Activated naive CD4-positive, alpha-beta T cell treated with anti-CD3 and anti-CD28 coated beads, Interleukin-2, amount 50 U/mL, for 72 hours (primary cell): ENCODE measurements at regions not wholly inside any gene's neighbourhood (a gene's known extent, or its start where the extent isn't known, plus 50 kb on each side); places are given as distances from the start of the nearest gene placed in this dataset.
"Not testable (repeated sequence)": the region's sequence is repeated elsewhere in the genome, so short reads cannot be mapped to it uniquely, and the experiment has no call there.

Experiments used
- ATAC-seq, 2 donors: fragments of 150-1000 bp; cut with Tn5 transposase; 2 replicates each; pipeline ENCODE4 v1.10.0; 2021; ENCODE audit warnings: mild to moderate bottlenecking in 2 of 2, moderate library complexity in 2 of 2
- DNase-seq, 2 donors: peaks; one replicate each; pipeline ENCODE4 v3.0.0; 2021 to 2022; ENCODE audit warnings: low spot score in 2 of 2
- H3K27ac Mint-ChIP-seq, 2 donors: one replicate each; pipeline ENCODE4 v1.8.0; 2022; ENCODE audit warnings: mild to moderate bottlenecking in 2 of 2, mixed read lengths in 2 of 2
- H3K36me3 Mint-ChIP-seq, 2 donors: one replicate each; pipeline ENCODE4 v1.8.0; 2022; ENCODE audit warnings: mixed read lengths in 2 of 2
- H3K9me3 Mint-ChIP-seq, 2 donors: one replicate each; pipeline ENCODE4 v1.8.0; 2022; ENCODE audit warnings: mixed read lengths in 2 of 2

DNA sequence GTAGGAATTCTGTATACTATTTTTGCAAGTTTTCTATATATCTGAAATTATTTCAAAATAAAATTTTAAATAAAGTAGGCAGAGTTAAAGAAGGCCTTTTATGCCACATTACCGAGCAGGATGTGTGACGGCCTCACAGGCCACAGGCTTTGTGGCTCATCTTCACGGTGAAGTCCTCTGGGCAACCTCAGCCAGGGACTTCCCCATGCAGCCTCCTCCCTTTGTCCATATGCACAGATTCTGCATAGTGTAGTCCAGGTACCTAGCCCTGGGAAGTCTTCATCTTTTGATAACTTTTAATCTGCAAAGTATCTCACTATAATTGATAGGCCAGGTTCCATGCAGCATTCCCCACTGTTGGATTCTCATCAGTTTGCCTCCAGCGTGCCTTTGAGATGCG lies 62.8 kb downstream of the ARHGAP11B start:
- H3K9me3 Mint-ChIP-seq, ATAC-seq, H3K27ac Mint-ChIP-seq, DNase-seq: not testable (repeated sequence)
- peaks cover 5 to 10% of the 10 kb centered on the region in 2 donors for H3K36me3 Mint-ChIP-seq

DNA sequence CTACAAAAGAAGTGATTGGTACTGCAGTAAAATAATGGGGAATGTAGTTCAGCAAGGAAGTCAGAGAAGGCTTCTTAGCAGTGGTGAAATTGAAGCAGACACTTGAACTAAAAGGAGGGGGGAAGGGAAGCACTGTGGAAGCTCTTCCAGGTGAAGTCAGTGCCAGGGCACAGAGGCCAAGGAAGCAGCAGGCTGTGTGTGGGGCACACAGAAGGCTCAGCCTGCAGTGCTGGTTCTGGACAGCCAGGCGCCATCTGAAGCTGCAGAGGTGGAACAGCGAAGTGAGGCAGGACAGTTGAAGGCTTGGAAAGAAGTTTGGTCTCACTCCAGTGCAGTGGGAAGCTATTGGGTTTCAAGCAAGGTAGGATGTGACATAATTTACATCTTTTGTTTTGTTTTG lies 64.2 kb downstream of the ARHGAP11B start:
- peaks cover 5 to 10% of the 10 kb centered on the region in 2 donors for H3K36me3 Mint-ChIP-seq
- not testable (repeated sequence) for H3K9me3 Mint-ChIP-seq, H3K27ac Mint-ChIP-seq, DNase-seq, ATAC-seq

DNA sequence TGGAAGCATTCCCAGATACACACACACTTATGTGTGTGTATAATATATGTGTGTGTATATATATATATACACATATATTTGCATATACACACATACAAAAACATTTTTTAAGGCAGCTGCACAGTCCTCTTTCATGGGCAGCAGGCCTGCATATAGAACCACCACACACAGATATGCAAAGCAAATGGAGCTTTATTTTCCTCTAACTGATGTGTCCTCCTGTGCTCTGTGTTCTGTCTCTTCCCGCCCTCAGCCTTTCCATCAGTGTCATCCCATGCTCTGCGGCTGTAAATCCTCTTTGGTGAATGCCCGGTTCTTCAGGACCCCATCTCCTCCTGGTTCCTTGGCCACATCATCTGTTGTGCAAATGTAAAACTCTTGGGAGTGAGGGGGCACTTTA lies 69.9 kb downstream of the ARHGAP11B start:
- ATAC-seq, H3K27ac Mint-ChIP-seq, H3K9me3 Mint-ChIP-seq, DNase-seq, H3K36me3 Mint-ChIP-seq: not testable (repeated sequence)

DNA sequence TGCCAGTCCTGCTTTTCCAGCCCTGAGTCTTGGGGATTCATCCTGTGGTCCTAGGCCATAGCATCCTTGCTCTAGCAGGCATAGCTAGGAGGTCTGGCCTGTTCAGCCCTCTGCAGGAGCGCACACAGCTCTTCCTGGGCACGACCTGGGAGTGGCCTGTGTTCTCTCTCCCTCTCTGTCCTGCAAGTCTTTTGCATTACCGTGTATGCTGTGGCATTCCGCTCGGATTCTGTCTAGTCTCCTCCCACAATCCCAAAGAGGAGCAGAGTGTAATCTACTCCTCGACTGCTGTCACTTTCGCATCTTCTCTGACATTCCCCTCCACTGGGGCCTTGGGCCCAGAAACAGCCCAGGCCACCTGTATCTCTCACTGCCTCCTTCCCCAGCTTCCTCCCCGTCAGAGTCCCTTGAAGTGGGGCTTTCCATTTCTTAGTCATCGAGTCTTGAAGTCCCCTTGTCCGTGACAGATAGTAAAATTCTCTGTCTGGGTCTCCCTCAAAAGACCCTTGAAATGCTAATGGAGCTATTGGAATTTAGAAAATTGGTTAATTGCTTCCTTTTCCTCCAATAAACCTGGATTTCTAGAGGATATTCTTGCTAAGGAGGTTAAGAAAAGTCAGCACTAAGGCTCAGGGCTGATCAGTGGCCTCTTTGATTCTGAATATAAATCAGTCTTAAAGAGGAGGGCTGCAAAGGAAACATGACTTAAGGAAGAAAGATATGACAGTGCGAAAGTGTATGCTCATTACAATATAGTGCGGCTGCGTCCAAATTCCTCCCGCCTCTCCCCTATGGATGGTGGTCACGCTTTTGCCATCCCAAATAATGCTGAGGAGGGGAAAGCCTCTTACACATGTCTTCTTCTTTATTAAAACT lies 70.7 kb downstream of the ARHGAP11B start:
- peak overlapping the region in 1 of 2 donors; percentile 91 for H3K27ac Mint-ChIP-seq
- peak; percentile 84 to 88 for ATAC-seq
- not testable (repeated sequence) for DNase-seq, H3K9me3 Mint-ChIP-seq, H3K36me3 Mint-ChIP-seq

DNA sequence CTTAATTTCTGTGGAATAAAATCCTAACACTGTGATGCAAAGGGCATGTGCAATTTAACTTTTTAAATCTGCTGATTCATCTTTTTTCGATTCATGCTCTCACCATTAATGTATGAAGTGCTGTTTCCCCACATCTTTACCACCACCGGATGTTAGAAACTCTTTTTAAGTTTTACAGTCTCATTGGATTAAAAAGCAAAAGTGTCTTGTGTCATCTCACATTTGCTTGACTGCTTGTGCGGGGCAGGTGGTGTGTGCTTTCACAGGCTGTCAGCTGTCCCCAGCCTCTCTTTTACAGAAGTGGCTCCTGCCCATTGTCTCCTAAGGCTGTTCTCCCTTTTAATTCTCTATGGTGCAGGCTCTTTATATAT lies 71.4 kb downstream of the ARHGAP11B start:
- DNase-seq, H3K27ac Mint-ChIP-seq, H3K36me3 Mint-ChIP-seq, H3K9me3 Mint-ChIP-seq: not testable (repeated sequence)
- peak; percentile 66 to 78 for ATAC-seq

DNA sequence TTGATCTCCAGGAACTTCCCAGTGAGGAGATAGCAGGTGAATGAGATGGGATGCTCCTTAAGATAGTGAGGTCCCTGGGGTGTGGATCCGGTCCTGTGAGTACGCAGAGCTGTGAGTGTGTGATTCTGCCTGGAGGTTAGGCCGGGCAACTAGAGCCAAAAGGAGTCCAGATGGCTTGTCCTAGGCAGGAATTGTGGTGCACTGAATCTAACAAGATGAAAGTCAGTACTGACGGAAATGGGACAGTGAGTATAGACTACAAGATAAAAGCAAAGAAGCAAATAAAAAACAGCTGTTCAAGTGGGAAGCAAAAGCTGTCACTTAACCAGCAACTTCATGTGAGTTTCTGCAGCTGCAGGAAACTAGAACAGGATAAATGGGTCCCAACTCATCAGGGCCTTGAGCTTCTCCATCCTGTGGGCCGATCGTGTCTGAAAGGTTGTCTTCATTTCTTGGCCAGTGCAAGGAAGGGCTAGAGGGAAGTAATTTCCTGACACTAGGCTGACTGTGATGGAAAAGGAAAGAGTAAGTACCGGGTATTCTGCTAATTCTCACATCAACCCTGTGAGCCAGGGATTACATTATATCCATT lies 74.2 kb downstream of the ARHGAP11B start:
- H3K36me3 Mint-ChIP-seq, H3K27ac Mint-ChIP-seq, H3K9me3 Mint-ChIP-seq, ATAC-seq, DNase-seq: not testable (repeated sequence)

DNA sequence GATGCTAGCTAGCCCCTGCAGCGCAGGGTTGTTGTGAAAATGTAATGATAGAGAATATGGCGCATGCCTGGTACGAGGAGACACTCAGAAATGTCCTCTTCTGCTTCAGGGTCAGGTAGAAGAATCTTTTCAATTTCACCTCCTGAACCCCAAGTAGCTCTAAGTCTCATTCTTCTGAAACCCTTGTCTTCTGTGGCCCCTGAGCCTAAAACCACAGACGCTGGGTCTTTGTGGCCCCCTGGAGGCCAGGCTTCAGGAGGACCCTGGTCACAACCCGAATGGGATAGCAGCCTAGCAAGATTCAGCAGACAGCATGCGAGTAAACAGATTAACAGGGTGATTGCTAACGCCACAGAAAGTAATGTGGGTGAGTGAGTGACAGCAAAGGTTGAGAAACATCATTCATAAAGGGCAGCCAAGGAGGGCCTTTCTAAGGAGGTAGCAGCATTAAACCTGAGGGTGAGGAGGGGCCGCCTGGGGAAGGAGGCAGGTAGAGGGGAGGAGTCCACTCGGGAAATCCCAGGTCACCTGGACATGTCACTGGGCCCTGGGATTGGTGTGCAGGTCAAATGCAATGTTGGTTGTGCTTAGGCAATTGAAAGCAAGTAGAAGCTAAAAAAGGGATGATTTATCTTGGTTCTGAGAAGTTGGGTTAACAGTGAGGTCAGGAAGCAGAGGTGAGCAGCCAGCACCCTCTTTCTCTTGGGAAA lies 82.2 kb downstream of the ARHGAP11B start:
- ATAC-seq, H3K9me3 Mint-ChIP-seq, DNase-seq, H3K27ac Mint-ChIP-seq, H3K36me3 Mint-ChIP-seq: not testable (repeated sequence)

DNA sequence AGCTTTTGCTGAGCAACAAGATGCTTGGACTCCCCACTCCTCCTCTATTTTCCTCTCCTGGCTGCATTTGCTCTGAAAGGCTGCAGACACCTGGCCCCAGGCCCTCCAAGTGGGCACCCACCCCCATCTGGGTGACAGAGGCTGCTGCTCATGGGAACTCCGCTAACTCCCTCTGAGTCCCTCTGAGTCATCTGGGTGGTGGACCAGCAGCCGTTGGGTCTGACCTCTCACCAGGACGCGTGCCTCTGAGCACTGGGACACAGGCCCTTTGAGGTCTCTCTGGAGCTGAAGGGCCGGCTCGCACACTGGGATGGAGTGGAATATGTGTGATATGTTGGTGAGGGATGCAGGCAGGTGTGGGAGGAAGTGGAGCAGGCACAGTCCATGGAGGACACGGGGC lies 82.9 kb downstream of the ARHGAP11B start:
- not testable (repeated sequence) for H3K9me3 Mint-ChIP-seq, DNase-seq, ATAC-seq

DNA sequence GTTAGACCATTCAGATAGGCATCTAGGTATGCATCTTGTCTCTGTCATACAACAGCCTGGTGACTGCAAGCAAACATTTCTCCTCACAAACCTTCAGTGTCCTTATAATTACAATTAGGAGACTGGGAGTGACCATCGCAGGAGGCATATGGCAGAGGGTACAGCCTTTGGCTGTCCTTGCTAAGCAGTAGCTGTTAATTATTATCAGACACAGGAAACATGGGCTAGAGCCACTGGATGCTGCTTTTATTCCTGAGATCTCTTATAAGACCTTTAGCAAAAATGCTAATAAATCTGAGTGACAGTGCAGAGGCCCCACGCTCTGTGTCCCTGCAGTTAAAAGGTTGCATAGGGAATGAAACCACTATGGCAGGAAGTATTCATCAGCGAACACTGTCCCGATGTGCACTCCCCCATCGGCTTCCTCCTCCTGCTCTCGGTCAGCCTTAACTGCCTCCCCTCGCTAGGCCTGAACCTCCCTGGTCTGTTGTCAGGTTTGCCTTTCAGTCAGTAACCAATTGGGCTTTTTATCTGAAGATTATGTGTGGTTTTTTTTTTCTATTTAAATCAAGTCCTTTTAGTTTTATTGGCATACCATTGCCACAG lies 92.2 kb downstream of the ARHGAP11B start:
- not testable (repeated sequence) for ATAC-seq, DNase-seq, H3K27ac Mint-ChIP-seq, H3K9me3 Mint-ChIP-seq
- peaks cover 0 to 28% of the 10 kb centered on the region in 2 donors for H3K36me3 Mint-ChIP-seq

More for the DNA sequence above, 82.9 kb downstream of the ARHGAP11B start:
- not testable (repeated sequence) for H3K36me3 Mint-ChIP-seq, H3K27ac Mint-ChIP-seq

DNA sequence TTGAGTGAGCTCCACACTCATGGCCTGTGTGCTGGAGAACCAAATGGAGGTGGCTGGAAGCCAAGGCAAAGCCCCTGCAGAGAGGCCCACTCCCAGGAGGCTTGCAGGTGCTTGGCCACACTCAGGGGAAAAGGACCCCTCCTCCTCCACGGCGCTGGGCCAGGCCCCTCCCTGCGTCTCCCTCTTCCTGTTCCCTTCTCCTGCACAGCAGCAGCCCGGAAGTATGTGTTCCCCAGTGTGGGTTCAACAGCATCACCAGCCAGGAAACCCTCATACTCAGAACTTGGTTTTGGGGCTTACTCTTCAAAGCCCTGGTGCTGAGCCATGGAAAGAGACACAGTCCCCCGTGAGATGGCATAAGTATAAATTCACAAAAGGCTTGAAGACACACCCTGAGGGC lies 93.4 kb downstream of the ARHGAP11B start:
- not testable (repeated sequence) for ATAC-seq, DNase-seq, H3K27ac Mint-ChIP-seq, H3K9me3 Mint-ChIP-seq
- peaks cover 6 to 35% of the 10 kb centered on the region in 2 donors for H3K36me3 Mint-ChIP-seq

DNA sequence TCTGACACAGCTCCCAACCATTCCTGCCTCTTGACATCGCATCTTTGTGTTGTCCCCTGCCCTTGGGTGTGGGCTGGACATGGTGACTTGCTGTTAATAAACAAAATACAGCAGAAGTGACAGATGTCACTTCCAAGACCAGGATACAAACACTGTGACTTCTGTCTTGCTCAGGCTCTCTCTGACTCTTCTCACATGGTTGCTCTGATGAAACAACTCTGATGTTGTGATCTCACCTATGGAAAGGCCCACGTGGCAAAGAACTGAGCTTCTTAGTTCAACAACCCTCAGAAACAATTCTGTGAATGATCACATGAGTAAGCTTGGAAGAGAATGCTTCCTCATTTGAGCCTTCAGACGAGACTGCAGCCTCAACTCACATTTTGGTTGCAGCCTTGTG lies 94.9 kb downstream of the ARHGAP11B start:
- not testable (repeated sequence) for H3K27ac Mint-ChIP-seq, H3K9me3 Mint-ChIP-seq, ATAC-seq, DNase-seq
- peaks cover 6 to 39% of the 10 kb centered on the region in 2 donors for H3K36me3 Mint-ChIP-seq

DNA sequence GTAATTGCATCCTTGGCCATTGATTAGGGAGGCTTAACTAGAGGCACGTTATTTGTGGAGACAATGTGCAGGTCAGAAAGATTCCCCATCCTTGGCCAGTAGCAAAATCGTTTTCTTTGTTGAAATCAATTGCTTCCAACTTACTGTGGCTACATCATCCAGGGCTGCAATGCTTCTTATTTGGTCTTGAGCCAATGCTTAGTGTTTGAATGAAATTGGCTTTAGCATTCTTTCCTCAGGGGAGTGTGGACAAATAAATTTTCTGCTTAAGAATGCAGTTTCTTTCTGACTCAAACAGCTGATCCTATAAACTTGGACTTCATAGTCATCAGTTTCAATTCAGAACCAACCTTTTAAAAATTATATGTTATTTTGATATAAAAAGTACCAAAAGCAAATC lies 95.6 kb downstream of the ARHGAP11B start:
- H3K27ac Mint-ChIP-seq, ATAC-seq, DNase-seq, H3K9me3 Mint-ChIP-seq: not testable (repeated sequence)
- peaks cover 6 to 46% of the 10 kb centered on the region in 2 donors for H3K36me3 Mint-ChIP-seq

DNA sequence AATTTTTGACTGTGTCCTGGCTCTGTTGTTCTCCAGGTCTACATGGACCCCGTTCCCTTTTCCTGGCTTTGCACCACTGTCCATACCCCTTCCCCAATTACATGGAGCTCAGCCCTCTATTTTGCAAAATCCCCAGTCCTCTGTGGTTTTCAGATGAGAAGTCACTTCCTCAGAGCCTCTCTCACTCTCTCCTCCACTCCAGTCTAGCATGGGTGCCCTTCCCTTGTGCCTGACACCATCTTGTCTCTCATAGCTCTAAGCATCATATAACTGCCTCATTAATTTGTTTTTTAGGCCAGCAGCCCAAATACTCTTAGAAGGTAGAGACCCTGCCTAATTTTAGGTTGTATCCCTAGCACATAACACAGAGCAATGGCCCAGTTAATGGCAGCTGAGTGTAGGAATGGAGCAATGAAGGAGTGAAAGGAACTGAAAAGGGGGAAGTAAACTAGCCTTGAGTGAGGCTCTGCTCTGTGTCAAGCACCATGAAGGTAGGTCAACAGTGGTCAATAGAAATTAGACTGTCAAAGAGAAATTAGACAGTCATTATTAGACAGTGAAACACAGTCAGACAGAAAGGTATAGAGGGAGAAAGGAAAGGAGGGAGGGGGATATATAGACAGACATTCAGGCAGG lies 97.7 kb downstream of the ARHGAP11B start:
- not testable (repeated sequence) for ATAC-seq, H3K27ac Mint-ChIP-seq, DNase-seq, H3K9me3 Mint-ChIP-seq
- H3K36me3 Mint-ChIP-seq = peaks cover 6 to 46% of the 10 kb centered on the region in 2 donors

DNA sequence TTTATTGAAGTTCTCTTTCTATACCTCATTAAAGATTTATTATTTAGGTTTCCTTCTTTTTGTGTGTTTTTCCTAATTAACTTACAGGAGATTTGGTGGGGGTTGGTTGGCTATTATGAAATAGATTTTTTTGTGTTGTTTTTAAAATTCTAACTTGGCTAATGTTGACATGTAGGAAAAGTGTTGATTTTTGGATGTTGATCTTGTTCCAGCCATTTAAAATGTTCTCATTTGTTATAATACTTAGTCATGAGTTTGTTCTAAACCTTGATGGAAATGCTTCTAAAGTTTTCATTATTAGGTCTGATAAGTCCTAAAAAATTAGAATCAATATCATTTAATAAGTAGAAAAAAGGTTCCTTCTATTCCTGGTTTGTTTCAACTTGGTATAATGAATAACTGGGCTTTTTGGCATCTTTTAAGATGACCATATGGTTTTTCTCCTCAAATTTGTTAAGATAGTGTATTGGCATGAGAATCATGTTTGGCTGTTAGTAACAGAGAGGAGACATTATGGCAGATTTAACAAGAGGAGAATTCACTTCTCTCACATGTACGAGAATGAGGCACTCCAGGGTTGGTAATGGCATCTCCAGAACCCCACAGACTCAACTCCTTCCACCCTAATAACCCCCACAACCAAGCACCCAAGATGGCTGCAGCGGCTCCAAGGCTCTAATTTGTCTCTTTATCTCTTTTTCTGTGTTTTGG lies 104.1 kb downstream of the ARHGAP11B start:
- peaks cover 17 to 50% of the 10 kb centered on the region in 2 donors for H3K36me3 Mint-ChIP-seq
- not testable (repeated sequence) for H3K9me3 Mint-ChIP-seq, ATAC-seq, DNase-seq, H3K27ac Mint-ChIP-seq

DNA sequence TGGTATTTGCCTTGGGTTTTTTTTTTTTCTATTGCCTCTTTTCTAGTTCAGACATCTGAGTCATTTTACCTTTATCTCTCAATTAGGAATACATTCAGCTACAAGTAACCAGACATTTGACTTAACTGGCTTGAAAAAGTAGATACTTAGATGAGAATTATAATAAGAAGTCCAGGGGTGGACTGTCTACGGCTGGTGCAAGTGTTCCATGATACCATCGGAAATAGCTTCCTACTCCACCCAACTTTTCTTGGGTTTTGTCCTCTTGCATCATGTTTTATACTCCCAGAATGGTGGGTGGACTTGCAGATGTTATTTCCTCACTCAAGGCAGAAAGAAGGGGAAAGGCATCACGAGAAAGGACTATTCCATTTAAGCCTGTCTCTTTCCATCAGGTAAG lies 104.7 kb downstream of the ARHGAP11B start:
- H3K9me3 Mint-ChIP-seq, ATAC-seq, DNase-seq, H3K27ac Mint-ChIP-seq: not testable (repeated sequence)
- peaks cover 19 to 51% of the 10 kb centered on the region in 2 donors for H3K36me3 Mint-ChIP-seq

DNA sequence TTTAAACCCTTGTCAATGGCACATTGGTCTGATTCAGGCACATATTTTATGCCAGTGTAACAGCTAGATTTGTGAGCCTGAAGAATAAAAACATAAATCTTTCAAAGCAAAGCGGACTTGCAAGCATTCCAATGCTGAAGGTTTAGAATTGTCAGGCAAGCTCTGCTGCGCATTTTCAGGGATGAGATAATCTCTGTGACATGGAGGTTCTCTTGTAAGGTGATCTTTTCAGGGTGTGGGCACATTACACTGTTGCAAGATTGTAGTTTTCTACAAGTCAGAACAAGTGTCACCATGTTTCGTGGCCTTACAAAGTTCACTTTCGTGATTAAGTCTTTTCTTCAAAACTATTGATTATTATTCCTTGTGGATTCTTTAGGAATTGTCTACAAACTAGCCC lies 106.2 kb downstream of the ARHGAP11B start:
- not testable (repeated sequence) for H3K27ac Mint-ChIP-seq, DNase-seq, H3K9me3 Mint-ChIP-seq, ATAC-seq
- H3K36me3 Mint-ChIP-seq = peaks cover 26 to 48% of the 10 kb centered on the region in 2 donors
